Loucy (cell line): ENCODE measurements at regions not wholly inside any gene's neighbourhood (a gene's known extent, or its start where the extent isn't known, plus 50 kb on each side); places are given as distances from the start of the nearest gene placed in this dataset.

Experiments
- CTCF ChIP-seq: fragments of 200-600 bp; sonication (generic); conservative IDR thresholded peaks from 2 replicates; pipeline ENCODE4 v1.5.1; 2014; ENCODE audit warnings: mild to moderate bottlenecking, antibody characterized with exemption, low read length
- EZH2phosphoT487 ChIP-seq: fragments of 200-600 bp; IDR thresholded peaks from 2 replicates; pipeline ENCODE4 v1.6.1; 2018; ENCODE audit warnings: antibody characterized with exemption, mild to moderate bottlenecking, moderate library complexity, borderline replicate concordance

GRCh38 chr4:126761947-126762662 lies 870.7 kb upstream of the INTU start:
- TF ChIP-seq CTCF (no peak), EZH2phosphoT487 (no peak)
